GM19467 (cell line): ENCODE measurements at regions not wholly inside any gene's neighbourhood (a gene's known extent, or its start where the extent isn't known, plus 50 kb on each side); places are given as distances from the start of the nearest gene placed in this dataset.

Experiments used
- ATAC-seq: cut with Tn5 transposase; IDR thresholded peaks from one replicate; pipeline ENCODE4 v1.9.1; 2021; ENCODE audit warnings: mild to moderate bottlenecking, moderate library complexity; ENCODE audit not compliant: unreplicated experiment

DNA sequence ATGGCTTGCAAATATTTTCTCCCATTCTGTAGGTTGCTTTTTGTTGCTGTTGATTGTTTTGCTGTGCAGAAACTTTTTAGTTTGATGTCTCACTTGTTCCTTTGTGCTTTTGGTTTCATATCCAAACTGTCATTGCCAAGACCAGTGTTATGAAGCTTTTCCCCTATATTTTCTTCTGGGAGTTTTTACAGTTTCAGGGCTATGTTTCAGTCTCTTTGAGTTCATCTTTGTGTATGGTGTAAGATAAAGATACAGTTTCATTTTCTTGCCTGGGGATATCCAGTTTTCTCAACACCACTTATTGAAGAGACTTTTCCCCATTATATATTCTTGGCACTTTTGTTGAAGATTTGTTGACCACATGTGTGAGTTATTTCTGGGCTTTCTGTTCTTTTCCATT lies 139.9 kb downstream of the MRPL57 start:
- no peak for ATAC-seq

DNA sequence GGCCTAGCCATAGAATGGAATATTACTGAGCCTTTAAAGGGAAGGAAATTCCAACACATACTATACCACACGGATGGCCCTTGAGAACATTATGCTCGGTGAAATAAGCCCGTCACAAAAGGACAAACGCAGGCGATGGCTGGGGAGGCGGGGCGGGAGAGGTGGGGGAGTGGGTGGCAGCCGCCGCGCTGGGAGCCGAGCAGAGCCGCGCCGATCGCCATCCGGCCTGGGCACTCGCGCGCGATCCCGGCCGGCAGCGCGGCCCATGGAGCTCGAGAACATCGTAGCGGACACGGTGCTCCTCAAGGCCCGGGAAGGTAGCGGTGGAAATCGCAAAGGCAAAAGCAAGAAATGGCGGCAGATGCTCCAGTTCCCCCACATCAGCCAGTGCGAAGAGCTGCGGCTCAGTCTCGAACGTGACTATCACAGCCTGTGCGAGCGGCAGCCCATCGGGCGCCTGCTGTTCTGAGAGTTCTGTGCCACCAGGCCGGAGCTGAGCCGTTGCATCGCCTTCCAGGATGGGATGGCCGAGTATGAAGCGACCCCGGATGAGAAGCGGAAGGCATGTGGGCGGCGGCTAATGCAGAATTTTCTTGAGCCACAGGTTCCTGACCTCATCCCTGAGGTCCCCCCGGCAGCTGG lies 140.1 kb downstream of the ZDHHC20 start:
- no peak for ATAC-seq

DNA sequence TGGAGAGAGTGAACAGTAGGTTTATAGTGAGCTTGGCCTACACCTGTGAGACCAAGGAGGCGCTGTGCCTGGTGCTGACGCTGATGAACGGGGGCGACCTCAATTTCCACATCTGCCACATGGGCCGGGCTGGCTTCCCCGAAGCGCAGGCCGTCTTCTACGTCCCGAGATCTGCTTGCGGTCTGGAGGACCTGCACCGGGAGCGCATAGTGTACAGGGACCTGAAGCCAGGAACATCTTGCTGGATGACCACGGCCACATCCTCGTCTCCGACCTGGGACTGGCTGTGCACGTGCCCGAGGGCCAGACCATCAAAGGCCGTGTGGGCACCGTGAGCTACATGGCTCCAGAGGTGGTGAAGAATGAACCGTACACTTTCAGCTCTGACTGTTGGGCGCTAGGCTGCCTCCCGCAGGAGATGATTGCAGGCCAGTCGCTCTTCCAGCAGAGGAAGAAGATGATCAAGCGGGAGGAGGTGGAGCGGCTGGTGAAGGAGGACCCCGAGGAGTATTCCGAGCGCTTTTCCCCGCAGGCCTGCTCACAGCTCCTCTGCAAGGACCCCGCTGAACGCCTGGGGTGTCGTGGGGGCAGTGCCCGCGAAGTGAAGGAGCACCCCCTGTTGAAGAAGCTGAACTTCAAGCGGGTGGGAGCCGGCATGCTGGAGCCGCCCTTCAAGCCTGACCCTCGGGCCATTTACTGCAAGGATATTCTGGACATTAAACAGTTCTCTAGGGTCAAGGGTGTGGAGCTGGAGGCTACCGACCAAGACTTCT lies 139.0 kb downstream of the ZDHHC20 start:
- no peak for ATAC-seq

DNA sequence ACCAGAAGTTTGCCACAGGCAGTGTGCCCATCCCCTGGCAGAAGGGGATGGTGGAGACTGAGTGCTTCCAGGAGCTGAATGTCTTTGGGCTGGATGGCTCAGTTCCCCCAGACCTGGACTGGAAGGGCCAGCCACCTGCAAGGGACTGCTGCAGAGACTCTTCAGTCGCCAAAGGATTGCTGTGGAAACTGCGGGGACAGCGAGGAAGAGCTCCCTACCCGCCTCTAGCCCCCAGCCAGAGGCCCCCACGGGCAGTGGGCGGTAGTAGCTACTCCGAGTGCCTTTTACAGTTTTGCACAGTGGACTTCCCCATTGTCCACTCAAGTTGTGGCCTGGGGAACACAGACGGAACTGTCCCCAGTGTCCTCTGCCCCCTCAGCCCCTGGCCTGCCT lies 138.5 kb downstream of the ZDHHC20 start:
- no peak for ATAC-seq

DNA sequence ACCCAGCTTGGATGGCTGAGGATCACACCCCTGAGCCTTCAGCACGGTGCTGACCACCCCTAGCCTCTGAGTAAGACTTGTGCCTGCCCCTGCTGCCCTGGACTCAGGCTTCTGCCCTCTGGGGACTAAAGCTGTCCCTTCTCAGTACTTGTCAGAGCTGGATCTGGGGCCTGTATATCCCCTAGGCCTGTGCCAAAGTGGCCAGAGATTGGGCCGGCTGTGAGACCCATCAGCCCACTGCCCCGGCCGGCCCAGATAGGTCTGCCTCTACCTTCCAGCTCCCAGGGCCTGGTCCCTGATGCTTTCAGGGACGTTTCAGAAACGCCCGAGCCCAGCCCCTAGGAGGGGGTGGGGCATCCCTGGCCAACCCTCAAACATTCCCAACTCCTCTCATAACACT lies 137.8 kb downstream of the ZDHHC20 start:
- ATAC-seq = no peak

DNA sequence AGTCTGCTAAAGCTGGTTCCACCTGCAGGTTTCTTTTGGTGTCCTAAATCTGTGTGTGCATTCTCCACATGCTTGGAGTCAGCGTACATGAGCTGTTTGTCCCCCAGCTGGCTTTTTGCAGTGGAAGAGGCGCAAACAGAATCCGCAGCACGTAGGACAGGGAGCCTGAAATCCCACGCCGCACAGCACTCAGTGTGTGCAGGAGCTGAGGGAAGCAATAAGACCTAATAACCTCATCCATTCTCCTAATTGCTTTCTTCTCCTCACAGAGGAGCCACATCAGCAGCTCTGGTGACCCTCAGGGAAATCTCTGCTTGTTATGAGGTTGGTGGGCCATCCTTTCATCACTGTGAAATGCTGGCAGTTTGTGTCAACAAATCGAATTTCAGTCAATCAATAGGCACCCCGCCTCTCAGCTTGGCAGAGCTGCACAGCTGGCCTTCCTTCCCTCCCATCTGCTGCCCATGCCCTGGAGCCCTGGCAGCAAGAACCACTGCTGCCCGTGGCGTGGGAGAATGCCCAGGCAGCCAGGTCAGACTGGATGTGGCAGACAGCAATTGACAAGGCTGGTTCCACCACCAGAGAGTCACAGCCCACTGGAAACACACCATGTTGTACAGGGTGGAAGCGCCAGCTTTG lies 136.7 kb downstream of the ZDHHC20 start:
- ATAC-seq = no peak
